ENCODE measurements at regions not wholly inside any gene's neighbourhood (a gene's known extent, or its start where the extent isn't known, plus 50 kb on each side); places are given as distances from the start of the nearest gene placed in this dataset.

DNA sequence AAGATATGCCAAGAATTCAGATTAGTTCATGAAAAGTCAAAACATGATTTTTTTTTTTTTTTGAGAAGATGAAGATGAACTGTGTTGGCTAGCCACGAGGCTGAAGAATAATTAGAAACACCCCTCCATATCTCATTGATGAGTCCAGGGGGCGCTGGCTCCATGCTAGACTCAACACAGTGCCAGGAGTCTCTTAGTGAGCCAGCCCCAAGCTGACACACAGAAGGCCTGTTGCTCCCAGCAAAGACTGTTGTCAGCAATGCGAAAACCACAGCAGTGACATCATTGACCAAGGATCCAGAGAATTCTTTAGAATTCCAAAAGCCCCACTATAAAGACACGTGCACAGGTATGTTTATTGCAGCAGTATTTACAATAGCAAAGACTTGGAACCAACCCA is 185.2 kb downstream of the ANXA2 start:
- Mint-ChIP-seq H3K27ac (no peak overlapping the region), H3K9me3 (no peaks in the 10 kb centered on the region), H3K36me3 (ENCODE audit: low read depth) (no peaks in the 10 kb centered on the region), H3K4me1 (ENCODE audit: low read depth) (no peaks in the 10 kb centered on the region), H3K4me3 (ENCODE audit: low read depth) (no peak overlapping the region), H3K27me3 (ENCODE audit: low read depth) (peaks cover 30% of the 10 kb centered on the region)
- no peak for DNase-seq (ENCODE audit: low spot score)
- intact Hi-C loops (cut with micrococcal nuclease) = no loop called here

GRCh38 chr15:60213377-60214000 is 184.3 kb downstream of the ANXA2 start:
- no peak overlapping the region for H3K27ac Mint-ChIP-seq
- H3K4me3 Mint-ChIP-seq (ENCODE audit: low read depth) = no peak overlapping the region
- H3K36me3 Mint-ChIP-seq (ENCODE audit: low read depth) = no peaks in the 10 kb centered on the region
- no peak for DNase-seq (ENCODE audit: low spot score)
- intact Hi-C loops (cut with micrococcal nuclease) = no loop called here
- no peaks in the 10 kb centered on the region for H3K9me3 Mint-ChIP-seq
- peaks cover 25% of the 10 kb centered on the region for H3K27me3 Mint-ChIP-seq (ENCODE audit: low read depth)
- no peaks in the 10 kb centered on the region for H3K4me1 Mint-ChIP-seq (ENCODE audit: low read depth)

DNA sequence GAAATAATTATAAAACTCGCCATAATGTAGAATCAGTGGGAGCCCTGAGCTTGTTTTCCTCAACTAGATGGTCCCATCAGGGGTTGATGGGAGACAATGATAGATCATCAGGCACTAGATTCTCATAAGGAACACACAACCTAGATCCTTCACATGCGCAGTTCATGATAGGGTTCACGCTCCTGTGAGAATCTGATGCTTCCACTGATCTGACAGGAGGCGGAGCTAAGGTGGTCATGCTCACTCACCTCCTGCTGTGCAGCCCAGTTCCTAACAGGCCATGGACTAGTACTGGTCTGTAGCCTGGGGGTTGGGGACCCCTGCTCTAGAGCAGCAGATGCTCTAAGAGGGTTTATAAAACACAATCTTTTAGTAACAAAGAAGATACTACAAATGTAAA is 183.6 kb downstream of the ANXA2 start:
- intact Hi-C loops (cut with micrococcal nuclease) = no loop called here
- no peak for DNase-seq (ENCODE audit: low spot score)
- Mint-ChIP-seq H3K4me3 (ENCODE audit: low read depth) (no peak overlapping the region), H3K36me3 (ENCODE audit: low read depth) (no peaks in the 10 kb centered on the region), H3K27me3 (ENCODE audit: low read depth) (peaks cover 22% of the 10 kb centered on the region), H3K27ac (no peak overlapping the region), H3K9me3 (no peaks in the 10 kb centered on the region), H3K4me1 (ENCODE audit: low read depth) (no peaks in the 10 kb centered on the region)

DNA sequence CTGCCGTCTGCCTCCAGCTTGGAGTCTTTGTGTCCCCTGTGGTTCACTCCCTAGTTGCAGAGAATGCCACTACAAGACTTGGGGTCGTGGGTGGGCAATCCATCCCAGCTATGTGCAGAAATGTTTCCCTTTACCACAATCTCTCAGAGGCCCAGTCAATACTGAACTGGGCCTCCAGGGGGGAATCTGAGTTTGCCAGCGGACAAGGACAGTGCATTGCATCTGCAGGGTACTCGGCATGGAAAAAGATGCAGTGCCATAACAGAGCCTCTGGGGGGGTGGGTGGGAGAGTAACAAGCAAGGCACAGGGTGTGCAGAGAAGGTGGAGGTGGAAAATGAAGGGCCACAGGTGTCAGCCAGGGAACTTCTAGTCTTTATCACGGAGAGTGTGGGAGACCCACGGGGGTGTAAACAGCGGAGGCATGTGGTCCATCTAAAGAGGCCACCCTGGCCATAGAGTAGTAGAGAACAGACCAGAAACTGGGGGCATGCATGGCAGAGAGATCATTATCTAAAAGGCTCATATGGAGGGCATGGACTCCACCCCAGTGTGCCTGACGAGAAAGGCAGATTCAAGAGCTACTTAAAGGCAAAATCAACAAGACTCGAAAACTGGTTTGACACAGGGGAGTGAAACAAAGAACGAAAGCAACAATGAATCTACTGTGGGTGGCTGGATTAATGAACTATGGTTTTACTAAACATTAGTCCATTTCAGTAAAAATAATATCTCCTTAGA is 182.4 kb downstream of the ANXA2 start:
- no peaks in the 10 kb centered on the region for H3K36me3 Mint-ChIP-seq (ENCODE audit: low read depth)
- intact Hi-C loops (cut with micrococcal nuclease) = no loop called here
- no peak overlapping the region for H3K27ac Mint-ChIP-seq
- DNase-seq (ENCODE audit: low spot score) = no peak
- H3K4me3 Mint-ChIP-seq (ENCODE audit: low read depth) = no peak overlapping the region
- no peaks in the 10 kb centered on the region for H3K4me1 Mint-ChIP-seq (ENCODE audit: low read depth)
- no peaks in the 10 kb centered on the region for H3K9me3 Mint-ChIP-seq
- peaks cover 22% of the 10 kb centered on the region for H3K27me3 Mint-ChIP-seq (ENCODE audit: low read depth)

- no peak overlapping the region for H3K4me3 Mint-ChIP-seq (ENCODE audit: low read depth)
- no peaks in the 10 kb centered on the region for H3K4me1 Mint-ChIP-seq (ENCODE audit: low read depth)
- no peaks in the 10 kb centered on the region for H3K9me3 Mint-ChIP-seq
- peaks cover 25% of the 10 kb centered on the region for H3K27me3 Mint-ChIP-seq (ENCODE audit: low read depth)
- intact Hi-C loops (cut with micrococcal nuclease) = no loop called here
- DNase-seq (ENCODE audit: low spot score) = no peak
- H3K36me3 Mint-ChIP-seq (ENCODE audit: low read depth) = no peaks in the 10 kb centered on the region
- H3K27ac Mint-ChIP-seq = no peak overlapping the region
Measured at GRCh38 chr15:60217161-60217560, 180.6 kb downstream of the ANXA2 start.

- Mint-ChIP-seq H3K36me3 (ENCODE audit: low read depth) (no peaks in the 10 kb centered on the region), H3K4me1 (ENCODE audit: low read depth) (no peaks in the 10 kb centered on the region), H3K9me3 (no peaks in the 10 kb centered on the region), H3K4me3 (ENCODE audit: low read depth) (no peak overlapping the region), H3K27ac (no peak overlapping the region), H3K27me3 (ENCODE audit: low read depth) (peaks cover 36% of the 10 kb centered on the region)
- no peak for DNase-seq (ENCODE audit: low spot score)
- intact Hi-C loops (cut with micrococcal nuclease) = no loop called here
Measured at GRCh38 chr15:60218256-60218655, 179.5 kb downstream of the ANXA2 start.

DNA sequence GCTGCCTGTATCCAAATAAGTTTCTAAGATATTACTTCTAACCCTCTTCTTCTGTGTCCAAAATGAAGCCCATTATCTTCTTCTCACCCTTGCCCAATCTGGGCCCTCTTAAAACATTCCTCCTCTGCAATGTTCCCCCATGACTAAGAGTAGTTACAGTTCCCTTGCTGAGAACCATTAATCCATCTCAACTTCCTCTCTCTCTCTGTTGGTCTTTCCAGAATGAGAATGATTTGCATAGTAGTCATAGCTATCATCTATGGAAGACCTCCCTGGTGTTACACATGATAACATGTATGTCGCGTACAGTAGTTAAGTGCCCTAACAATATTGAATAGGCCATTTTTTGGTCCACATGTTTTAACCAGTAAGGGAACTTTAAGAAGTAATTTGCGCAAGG is 177.9 kb downstream of the ANXA2 start:
- no peaks in the 10 kb centered on the region for H3K36me3 Mint-ChIP-seq (ENCODE audit: low read depth)
- no peaks in the 10 kb centered on the region for H3K9me3 Mint-ChIP-seq
- H3K4me3 Mint-ChIP-seq (ENCODE audit: low read depth) = no peak overlapping the region
- peaks cover 40% of the 10 kb centered on the region for H3K27me3 Mint-ChIP-seq (ENCODE audit: low read depth)
- no peak for DNase-seq (ENCODE audit: low spot score)
- no peak overlapping the region for H3K27ac Mint-ChIP-seq
- intact Hi-C loops (cut with micrococcal nuclease) = no loop called here
- no peaks in the 10 kb centered on the region for H3K4me1 Mint-ChIP-seq (ENCODE audit: low read depth)

DNA sequence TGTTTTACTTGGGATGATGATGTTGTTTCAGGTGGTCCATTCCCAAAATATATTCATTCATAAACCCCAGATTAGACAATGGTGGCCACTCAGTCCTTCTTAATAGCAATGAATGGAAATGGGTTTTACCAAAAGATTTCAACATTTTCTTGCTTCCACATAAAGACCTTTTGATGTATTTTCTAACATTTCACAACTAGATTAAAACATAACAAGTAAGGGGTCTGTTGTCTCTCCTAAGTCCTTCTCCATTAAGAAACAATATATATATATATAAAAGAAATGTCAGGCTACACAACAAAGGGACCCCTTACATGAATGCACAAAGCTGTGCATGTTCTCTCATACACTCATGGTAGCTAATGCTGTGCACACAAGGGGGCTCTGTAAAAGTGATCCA is 176.4 kb downstream of the ANXA2 start:
- no peak for DNase-seq (ENCODE audit: low spot score)
- intact Hi-C loops (cut with micrococcal nuclease) = no loop called here
- no peak overlapping the region for H3K4me3 Mint-ChIP-seq (ENCODE audit: low read depth)
- H3K9me3 Mint-ChIP-seq = no peaks in the 10 kb centered on the region
- peaks cover 34% of the 10 kb centered on the region for H3K27me3 Mint-ChIP-seq (ENCODE audit: low read depth)
- no peaks in the 10 kb centered on the region for H3K4me1 Mint-ChIP-seq (ENCODE audit: low read depth)
- H3K27ac Mint-ChIP-seq = no peak overlapping the region
- no peaks in the 10 kb centered on the region for H3K36me3 Mint-ChIP-seq (ENCODE audit: low read depth)

- Mint-ChIP-seq H3K4me1 (ENCODE audit: low read depth) (no peaks in the 10 kb centered on the region), H3K9me3 (no peaks in the 10 kb centered on the region), H3K36me3 (ENCODE audit: low read depth) (no peaks in the 10 kb centered on the region), H3K27me3 (ENCODE audit: low read depth) (peaks cover 34% of the 10 kb centered on the region), H3K4me3 (ENCODE audit: low read depth) (no peak overlapping the region), H3K27ac (no peak overlapping the region)
- DNase-seq (ENCODE audit: low spot score) = no peak
- intact Hi-C loops (cut with micrococcal nuclease) = no loop called here
Measured at GRCh38 chr15:60222404-60222803, 175.4 kb downstream of the ANXA2 start.

GRCh38 chr15:60223176-60223575 is 174.6 kb downstream of the ANXA2 start:
- intact Hi-C loops (cut with micrococcal nuclease) = no loop called here
- Mint-ChIP-seq H3K4me1 (ENCODE audit: low read depth) (no peaks in the 10 kb centered on the region), H3K36me3 (ENCODE audit: low read depth) (no peaks in the 10 kb centered on the region), H3K4me3 (ENCODE audit: low read depth) (no peak overlapping the region), H3K9me3 (no peaks in the 10 kb centered on the region), H3K27ac (no peak overlapping the region), H3K27me3 (ENCODE audit: low read depth) (peaks cover 31% of the 10 kb centered on the region)
- no peak for DNase-seq (ENCODE audit: low spot score)

- Mint-ChIP-seq H3K4me1 (ENCODE audit: low read depth) (peaks cover 3% of the 10 kb centered on the region), H3K27me3 (ENCODE audit: low read depth) (peaks cover 36% of the 10 kb centered on the region), H3K9me3 (no peaks in the 10 kb centered on the region), H3K27ac (no peak overlapping the region), H3K36me3 (ENCODE audit: low read depth) (no peaks in the 10 kb centered on the region), H3K4me3 (ENCODE audit: low read depth) (no peak overlapping the region)
- DNase-seq (ENCODE audit: low spot score) = no peak
- intact Hi-C loops (cut with micrococcal nuclease) = no loop called here
Measured at GRCh38 chr15:60226924-60227323, 170.9 kb downstream of the ANXA2 start.

- H3K27ac Mint-ChIP-seq = no peak overlapping the region
- intact Hi-C loops (cut with micrococcal nuclease) = no loop called here
- H3K27me3 Mint-ChIP-seq (ENCODE audit: low read depth) = peaks cover 29% of the 10 kb centered on the region
- peaks cover 3% of the 10 kb centered on the region for H3K4me1 Mint-ChIP-seq (ENCODE audit: low read depth)
- no peaks in the 10 kb centered on the region for H3K9me3 Mint-ChIP-seq
- H3K36me3 Mint-ChIP-seq (ENCODE audit: low read depth) = no peaks in the 10 kb centered on the region
- no peak for DNase-seq (ENCODE audit: low spot score)
- H3K4me3 Mint-ChIP-seq (ENCODE audit: low read depth) = no peak overlapping the region
Measured at GRCh38 chr15:60228101-60228500, 169.7 kb downstream of the ANXA2 start.

DNA sequence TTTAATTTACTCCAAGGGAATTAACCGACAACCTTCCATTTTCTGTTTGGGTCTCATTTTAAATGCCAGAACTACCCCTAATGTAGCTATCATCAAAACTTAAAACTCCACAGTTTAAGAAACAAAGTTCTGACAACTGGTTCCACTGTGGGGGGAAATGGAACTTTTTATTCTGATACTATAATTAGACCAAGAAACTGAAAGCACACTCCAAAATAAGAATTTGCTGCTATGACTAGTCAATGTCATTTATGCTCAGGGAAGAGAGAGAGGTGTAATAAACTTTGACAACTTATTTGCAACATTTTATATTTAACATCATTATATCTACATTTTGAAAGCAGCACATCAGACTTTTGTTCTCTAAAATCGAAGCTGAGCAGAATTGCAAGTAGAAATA is 169.2 kb downstream of the ANXA2 start:
- Mint-ChIP-seq H3K4me1 (ENCODE audit: low read depth) (peaks cover 3% of the 10 kb centered on the region), H3K36me3 (ENCODE audit: low read depth) (no peaks in the 10 kb centered on the region), H3K9me3 (no peaks in the 10 kb centered on the region), H3K4me3 (ENCODE audit: low read depth) (no peak overlapping the region), H3K27me3 (ENCODE audit: low read depth) (peaks cover 28% of the 10 kb centered on the region), H3K27ac (no peak overlapping the region)
- intact Hi-C loops (cut with micrococcal nuclease) = no loop called here
- no peak for DNase-seq (ENCODE audit: low spot score)

All from activated T-helper 2 cell treated with anti-CD3 and anti-CD28 coated beads, Interferon-gamma antibody, Interleukin-2, Interleukin-4, amounts not matched to agents 10 μg/mL and 5 μg/mL and 100 μg/mL, durations not matched to agents 14 hours and 24 hours and 36 hours (primary cell).